ENCODE measurements at regions not wholly inside any gene's neighbourhood (a gene's known extent, or its start where the extent isn't known, plus 50 kb on each side); places are given as distances from the start of the nearest gene placed in this dataset.

- no peak overlapping the region for H3K4me3 ChIP-seq (ENCODE audit: control insufficient read depth, low read depth, low read length)
- no peak for DNase-seq (ENCODE audit: low read depth)
- no peak for TF ChIP-seq CTCF (conservative IDR thresholded peaks at IDR 0.05; ENCODE audit: control insufficient read depth, insufficient read depth, low read depth, low read length)
Measured at GRCh38 chr13:80857321-80857720, 516.4 kb upstream of the SPRY2 start.

- DNase-seq (ENCODE audit: low read depth) = no peak
- no peak for TF ChIP-seq CTCF (conservative IDR thresholded peaks at IDR 0.05; ENCODE audit: control insufficient read depth, insufficient read depth, low read depth, low read length)
- H3K4me3 ChIP-seq (ENCODE audit: control insufficient read depth, low read depth, low read length) = no peak overlapping the region
Measured at GRCh38 chr13:80850771-80851170, 509.8 kb upstream of the SPRY2 start.

- H3K4me3 ChIP-seq (ENCODE audit: control insufficient read depth, low read depth, low read length) = no peak overlapping the region
- no peak for TF ChIP-seq CTCF (conservative IDR thresholded peaks at IDR 0.05; ENCODE audit: control insufficient read depth, insufficient read depth, low read depth, low read length)
- DNase-seq (ENCODE audit: low read depth) = no peak
Measured at GRCh38 chr13:80844164-80844563, 503.2 kb upstream of the SPRY2 start.

GRCh38 chr13:80841414-80841813 lies 500.5 kb upstream of the SPRY2 start:
- no peak overlapping the region for H3K4me3 ChIP-seq (ENCODE audit: control insufficient read depth, low read depth, low read length)
- TF ChIP-seq CTCF (conservative IDR thresholded peaks at IDR 0.05; ENCODE audit: control insufficient read depth, insufficient read depth, low read depth, low read length) = no peak
- DNase-seq (ENCODE audit: low read depth) = no peak

GRCh38 chr13:80840316-80840976 lies 499.5 kb upstream of the SPRY2 start:
- no peak for TF ChIP-seq CTCF (conservative IDR thresholded peaks at IDR 0.05; ENCODE audit: control insufficient read depth, insufficient read depth, low read depth, low read length)
- H3K4me3 ChIP-seq (ENCODE audit: control insufficient read depth, low read depth, low read length) = no peak overlapping the region
- DNase-seq (ENCODE audit: low read depth) = peak; percentile 99

- no peak for DNase-seq (ENCODE audit: low read depth)
- TF ChIP-seq CTCF (conservative IDR thresholded peaks at IDR 0.05; ENCODE audit: control insufficient read depth, insufficient read depth, low read depth, low read length) = no peak
- H3K4me3 ChIP-seq (ENCODE audit: control insufficient read depth, low read depth, low read length) = no peak overlapping the region
Measured at GRCh38 chr13:80835902-80836301, 495.0 kb upstream of the SPRY2 start.

GRCh38 chr13:80830431-80830830 lies 489.5 kb upstream of the SPRY2 start:
- no peak for DNase-seq (ENCODE audit: low read depth)
- no peak overlapping the region for H3K4me3 ChIP-seq (ENCODE audit: control insufficient read depth, low read depth, low read length)
- TF ChIP-seq CTCF (conservative IDR thresholded peaks at IDR 0.05; ENCODE audit: control insufficient read depth, insufficient read depth, low read depth, low read length) = no peak

Measured in fibroblast of mammary gland (primary cell).